Kidney capillary endothelial cell (primary cell): ENCODE measurements at regions not wholly inside any gene's neighbourhood (a gene's known extent, or its start where the extent isn't known, plus 50 kb on each side); places are given as distances from the start of the nearest gene placed in this dataset.

Source experiments
- DNase-seq: peaks from one replicate; pipeline ENCODE4 v3.0.0-alpha.2; 2018; ENCODE audit warnings: low spot score

DNA sequence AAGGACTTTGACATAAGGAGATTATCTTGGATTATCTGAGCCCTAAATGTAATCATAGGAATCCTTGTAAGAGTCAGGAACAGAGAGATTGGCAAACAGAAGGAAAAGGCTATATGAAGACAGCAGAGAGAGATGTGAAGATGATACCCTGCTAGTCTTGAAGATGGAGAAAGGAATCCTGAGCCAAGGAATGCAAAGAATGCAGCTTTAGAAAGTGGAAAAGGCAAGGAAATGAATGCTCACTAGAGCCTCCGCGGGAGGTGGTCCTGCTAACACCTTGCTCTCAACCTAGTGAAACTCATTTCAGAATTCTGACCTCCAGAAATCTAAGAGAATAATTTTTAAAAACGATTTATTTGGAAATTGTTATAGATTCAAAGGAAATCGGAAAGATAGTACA lies 117.1 kb downstream of the TBXT start:
- no peak for DNase-seq

DNA sequence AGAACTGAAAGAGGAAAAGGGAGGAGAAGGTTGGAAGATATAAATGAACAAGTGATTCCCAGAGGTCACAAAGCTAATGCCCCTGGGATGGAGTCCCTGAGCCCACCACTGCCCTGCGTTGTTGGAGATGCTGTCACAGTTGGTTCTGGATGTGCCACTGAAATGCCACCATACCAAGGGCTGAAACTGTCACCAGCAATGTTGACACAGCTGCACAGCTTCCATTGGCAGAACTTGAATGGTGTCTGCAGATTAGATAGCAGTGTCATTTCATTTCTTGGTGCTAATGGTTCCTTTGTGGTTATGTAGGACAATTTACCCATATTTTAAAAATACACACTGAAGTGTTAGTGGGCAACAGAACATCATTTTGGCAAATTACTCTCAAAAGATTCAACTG lies 120.7 kb downstream of the TBXT start:
- no peak for DNase-seq

DNA sequence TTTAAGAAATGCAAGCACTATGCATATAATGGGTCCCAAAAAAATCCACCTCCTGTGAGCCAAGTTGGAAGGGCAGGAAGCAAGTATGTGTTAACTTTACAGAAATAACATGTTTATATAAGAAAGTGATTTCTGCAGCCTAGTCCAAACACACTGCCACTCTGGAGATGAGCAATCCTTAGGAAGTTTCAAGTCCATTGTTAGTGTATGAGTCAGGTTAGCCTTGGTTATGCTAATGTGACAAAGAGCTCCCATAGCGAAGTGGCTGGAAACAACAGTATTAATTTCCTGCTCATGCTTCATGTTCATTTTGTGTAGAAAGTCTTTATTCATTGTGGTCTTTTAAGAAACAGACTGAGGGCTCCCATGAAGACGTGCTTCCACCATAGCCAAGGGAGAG lies 121.4 kb downstream of the TBXT start:
- peak; percentile 89 for DNase-seq

DNA sequence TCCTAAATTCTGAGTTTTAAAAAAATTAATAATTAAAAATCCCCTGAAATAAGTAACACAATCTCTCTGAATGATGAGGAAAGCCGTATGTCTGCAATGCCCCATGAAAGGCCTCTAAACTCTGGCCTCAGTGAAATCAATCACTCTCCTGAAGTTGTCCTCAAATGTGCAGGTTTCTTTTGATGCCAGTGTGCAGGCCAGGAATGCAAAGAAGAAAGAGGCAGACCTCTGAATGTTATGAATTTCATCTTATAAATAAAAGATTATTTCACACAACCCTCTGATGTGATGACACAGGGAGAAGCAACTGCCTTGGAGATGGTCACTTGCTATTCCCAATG lies 121.8 kb downstream of the TBXT start:
- DNase-seq: no peak

DNA sequence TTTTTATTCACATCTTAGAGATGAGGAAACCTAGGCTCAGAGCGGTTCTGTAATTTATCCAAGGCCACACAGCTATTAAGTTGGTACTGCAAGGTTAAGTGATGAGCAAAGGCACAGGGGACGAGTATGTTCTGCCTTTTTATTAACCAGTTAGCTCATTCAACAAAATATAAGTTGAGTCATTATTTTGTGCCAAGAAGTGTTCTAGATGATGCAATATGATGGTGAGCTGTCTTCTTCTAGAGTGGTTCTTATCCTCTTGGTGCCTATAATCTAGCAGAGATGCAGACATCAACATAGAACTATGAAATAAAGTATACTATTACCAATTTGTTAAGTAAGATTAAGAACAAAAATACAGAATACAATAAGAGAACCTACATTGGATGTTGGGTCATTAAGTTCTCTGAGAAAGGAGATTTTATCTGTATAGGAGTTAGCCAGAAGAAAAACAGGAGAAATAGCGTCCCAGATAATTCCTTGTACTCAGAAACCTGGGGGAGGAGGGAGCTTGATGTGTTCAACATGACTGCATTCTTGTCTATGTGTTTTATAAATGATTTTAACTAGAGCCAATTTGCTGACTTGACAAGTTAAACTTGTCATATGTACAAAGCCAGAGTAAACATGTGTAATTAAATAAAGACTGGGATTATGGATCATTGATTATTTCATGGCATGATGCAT lies 122.3 kb downstream of the TBXT start:
- no peak for DNase-seq

DNA sequence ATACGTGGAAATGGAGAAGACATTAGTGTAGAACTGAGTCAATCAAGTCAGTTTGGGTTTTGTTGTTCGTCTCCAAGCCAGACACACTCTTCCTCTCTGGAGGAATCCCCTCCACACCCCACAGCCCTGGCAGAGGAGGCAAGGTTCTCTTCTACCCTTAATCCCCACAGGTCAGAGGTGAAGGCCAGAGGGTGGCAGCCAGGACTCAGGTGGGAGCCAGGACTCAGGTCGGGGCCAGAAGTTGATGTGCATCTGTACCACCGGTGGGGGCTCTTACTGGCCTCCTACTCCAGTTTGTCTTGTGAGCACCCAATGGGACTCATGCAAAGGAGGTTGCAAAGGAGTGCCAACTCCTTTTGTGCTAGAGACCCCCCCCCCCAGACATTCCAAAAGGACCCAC lies 126.4 kb downstream of the TBXT start:
- DNase-seq: no peak

DNA sequence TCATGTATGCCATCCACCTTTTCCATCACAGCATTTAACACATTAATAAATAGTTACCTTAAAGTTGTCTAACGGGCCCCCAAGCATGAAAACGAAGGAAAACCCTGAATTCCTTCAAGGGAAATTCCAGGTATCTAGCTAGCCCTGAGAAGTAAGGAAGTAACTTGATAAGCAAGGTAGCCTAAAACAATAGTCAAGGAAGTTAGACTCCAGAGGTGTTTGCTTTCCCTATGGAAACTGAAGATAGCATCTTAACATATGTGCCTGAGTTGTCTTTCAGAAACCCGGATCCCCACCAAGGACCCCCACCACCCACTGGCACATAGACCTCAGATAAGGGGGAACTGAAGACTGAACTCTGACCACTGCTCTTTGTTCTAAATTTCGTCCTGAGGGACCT lies 127.4 kb downstream of the TBXT start:
- no peak for DNase-seq

DNA sequence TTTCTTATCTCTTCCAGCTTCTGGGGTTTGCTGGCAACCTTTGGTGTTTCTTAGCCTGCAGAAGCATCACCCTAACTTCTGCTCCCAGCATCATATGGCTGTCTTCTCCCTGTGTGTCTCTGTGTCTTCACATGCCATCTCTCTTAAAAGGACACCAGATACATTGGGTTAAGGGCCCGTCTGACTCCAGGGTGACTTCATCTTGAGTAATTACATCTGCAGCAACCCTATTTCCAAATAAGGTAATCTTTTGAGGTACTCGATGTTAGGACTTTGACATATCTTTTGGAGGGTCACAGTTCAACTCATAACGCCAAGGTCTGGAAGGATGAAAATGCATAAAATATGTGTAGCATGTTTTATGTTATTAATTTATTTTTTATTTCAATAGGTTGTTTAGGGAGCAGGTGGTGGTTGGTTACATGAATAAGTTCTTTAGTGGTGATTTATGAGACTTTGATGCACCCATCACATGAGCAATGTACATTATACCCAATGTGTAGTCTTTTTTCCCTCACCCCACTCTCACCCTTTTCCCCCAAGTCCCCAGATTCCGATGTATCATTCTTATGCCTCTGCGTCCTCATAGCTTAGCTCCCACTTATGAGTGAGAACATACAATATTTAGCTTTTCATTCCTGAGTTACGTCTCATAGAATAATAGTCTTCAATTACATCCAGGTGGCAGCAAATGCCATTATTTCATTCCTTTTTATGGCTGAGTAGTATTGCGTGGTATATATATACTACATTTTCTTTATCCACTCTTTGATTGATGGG lies 131.1 kb downstream of the TBXT start:
- DNase-seq: no peak

DNA sequence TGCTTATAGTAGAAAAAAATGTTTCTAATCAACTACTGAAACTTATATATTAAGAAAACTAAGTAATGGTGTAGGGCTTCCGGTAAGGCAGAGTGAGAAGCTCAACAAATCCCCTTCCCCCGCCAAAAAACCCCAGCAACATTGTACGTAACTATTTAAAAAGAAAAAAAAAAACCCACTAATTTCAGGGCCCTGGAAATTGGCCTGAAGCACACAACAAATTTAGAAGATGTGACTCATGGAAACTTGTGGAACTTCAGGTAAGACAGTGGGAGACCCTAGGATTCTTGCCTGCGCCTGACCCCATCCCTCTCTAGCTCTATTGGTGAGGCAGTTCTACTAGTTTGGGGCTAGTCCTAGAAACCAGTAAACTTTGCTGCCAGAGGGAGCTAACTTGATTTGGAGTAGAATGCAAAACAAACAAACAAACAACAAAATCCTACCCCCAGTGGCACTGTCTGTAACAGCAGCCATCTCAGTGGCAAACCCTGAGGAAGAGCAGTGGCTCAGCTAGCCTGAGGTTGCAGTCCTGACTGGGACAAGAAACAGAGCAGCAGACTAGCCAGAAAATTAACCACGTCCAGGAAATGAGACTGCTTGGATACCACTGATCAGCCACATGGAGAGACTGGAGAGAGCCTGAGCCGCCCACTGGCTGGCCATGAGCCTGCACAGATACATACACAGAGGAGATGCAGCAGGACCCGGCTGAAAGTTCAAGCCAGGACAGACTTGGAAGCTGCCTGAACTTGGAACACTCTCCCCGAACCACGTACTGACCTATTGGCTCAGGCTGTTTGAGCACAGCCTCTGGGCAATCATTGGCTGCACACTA lies 135.1 kb downstream of the TBXT start:
- no peak for DNase-seq

DNA sequence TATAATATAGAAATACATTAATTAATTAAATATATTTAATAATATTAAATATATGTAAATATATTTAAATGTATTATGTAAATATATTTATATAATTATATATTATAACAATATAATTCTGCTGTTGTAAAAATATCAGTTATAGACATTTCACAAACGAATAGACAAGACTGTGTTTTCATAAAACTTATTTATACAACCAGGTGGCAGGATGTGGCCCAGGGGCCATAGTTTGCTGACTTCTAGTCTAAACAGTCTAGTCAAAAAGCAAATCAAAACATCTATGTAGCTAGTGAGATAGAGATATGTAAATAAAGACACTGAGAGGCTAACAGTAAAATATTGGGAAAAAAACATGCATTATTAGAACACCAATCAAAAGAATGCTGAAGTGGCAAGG lies 136.4 kb downstream of the TBXT start:
- DNase-seq: no peak

DNA sequence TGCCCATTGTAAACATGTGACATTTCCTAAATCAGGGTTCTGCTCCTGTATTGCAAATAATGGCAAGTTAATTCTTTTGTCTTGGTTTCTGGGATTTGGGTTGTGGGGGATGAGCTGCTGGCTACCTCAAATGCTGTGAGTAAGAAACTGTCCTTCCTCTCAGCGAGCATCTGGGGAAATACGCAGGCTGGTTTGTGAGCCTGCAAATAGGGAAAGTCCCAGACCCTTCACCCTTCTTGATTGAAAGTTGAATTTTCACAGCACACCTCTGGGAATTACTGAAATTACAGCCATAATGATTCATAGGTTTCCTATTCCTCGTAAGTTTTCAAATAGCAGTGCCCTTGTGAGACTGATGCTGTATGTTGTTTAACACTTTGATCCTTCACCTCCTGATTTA lies 138.1 kb downstream of the TBXT start:
- no peak for DNase-seq

DNA sequence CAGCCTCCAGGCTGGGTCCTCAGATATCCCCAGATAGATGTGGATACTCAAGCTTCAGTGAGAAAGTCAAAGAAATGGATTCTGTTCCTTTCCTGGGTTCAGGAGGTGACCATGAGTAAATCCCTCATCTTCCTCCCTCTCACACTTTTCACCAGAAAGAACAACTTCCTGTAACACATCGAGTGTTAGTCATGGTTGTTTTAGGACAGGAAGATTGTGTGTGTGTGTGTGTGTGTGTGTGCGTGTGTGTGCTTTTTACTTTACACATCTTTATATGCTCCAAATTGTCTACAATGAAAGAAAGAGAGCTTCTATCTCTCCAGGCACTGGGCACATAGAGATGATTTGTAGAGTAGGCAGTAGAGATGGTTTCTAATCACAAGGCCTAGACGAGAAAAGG lies 139.9 kb downstream of the TBXT start:
- DNase-seq: no peak

DNA sequence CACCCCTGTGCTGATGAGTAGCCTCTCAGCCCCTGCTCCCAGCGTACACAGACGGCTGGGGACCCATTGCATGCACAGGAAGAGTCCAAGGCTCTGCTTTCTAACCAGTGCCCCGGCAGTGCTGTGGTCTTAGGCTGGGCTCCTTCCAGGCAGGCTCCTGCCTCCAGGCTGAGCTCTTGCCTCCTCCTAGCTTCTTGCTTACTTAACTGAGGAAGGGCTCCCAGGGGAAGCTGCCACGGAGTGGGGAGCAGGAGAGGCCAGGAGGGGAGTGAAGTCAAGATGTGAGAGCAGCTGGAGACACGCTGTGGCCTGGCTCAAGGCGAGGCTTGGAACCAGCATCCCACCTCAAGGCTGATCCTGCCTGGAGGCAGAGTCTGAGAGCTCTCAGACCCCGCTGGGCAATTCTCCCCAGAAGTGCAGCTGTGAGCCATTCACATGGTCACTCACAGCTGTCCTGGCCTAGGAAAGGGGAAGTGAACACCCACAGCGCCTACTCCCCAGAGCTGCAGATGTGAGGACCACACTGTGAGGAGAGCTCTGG lies 141.0 kb downstream of the TBXT start:
- DNase-seq: no peak

DNA sequence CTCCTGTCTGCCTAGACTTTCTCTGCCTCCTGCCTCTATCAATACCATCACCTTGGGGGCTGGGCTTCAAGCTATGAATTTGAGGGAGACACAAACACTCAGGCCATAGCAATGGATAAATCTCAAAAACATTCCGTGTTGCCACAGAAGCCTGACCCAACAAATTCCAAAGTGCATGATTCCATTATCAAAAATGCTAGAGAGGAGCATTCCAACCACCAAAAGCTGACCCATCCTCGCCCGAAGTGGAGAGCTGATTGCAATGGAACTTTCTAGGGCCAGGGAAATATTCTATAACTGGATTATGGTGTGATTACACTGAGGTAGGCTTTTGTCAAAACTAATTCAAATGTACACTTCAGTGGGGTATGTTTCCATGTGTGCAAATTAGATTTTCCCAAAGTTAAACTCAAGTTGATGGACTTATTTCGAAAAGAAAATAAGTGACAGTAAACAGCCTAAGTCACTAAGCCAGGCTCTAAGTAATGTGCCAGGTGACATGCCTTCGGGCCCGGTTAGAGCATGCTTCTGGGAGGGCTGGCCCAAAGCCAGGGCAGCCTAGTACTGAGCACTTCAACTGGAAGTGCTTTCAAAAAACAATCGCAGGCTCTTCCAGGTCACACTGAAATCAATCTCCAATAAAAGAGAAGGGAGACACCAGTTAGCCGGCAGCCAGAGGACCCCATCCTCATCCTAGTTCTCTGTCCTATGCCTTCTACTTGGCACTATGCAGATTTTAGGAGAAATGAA lies 142.3 kb downstream of the TBXT start:
- DNase-seq: no peak

DNA sequence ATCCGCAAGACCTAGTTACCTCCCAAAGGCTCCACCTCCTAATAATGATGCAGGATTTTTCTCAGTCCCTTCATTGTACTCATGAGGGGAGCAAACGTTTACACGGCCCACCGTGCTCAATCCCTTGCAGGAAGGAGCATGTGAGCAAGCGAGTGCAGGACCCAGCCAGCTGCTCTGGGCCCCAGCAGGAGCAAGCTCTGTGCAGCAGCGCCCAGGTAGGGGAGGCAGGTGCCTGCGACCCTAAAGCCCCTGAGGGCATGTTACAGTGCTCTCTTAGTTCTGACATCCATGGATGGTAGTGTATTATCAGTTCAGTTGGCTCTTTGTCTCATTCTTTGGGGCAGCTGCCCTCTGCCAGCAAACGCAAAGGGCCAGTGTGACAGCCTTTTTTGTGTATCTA lies 143.4 kb downstream of the TBXT start:
- no peak for DNase-seq

DNA sequence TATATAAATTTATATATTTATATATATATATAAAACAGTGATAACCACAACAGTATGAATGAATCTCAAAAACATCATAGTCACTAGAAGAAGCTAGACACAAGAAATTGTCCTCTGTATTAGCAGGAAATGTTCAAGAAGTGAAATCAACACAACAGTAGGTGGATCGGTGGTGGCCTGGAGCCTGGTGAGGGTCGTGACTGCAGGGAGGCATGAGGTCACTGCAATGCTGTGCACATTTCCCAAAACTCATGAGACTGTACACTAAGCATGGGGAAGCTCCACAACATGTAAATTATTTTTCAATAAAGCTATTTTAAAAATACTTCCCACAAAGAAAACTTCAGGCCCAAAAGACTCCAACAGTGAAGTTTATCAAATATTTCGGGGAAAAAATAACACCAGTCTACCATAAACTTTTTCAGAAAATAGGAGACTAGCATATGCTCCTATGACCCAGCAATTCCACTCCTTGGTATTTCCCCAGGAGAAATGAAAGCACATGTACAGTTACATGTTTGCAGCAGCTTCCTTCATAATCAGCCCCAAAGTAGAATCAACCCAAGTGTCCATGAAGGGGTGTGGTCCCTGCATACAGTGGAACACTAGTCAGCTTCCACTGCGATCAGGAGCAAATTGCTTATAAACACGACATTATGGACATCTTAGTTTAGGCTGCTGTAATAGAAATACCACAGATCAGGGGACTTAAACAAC lies 144.2 kb downstream of the TBXT start:
- no peak for DNase-seq

DNA sequence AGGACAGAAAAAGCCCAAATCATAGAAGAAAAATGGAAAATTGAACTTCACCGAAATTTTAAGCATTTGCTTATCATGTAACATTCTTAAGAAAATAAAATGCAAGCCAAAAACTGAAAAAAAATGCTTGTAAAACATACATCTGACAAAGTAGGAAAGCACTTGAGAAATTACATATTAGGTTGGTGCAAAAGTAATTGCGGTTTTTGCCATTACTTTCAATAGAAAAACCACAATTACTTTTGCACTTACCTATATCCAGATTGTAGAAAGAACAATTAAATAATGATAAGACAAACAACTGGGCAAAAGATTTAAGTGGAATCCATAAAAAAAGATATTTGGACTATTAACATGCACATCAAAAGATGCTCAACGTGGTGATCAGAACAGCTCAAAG lies 146.2 kb downstream of the TBXT start:
- DNase-seq: no peak

DNA sequence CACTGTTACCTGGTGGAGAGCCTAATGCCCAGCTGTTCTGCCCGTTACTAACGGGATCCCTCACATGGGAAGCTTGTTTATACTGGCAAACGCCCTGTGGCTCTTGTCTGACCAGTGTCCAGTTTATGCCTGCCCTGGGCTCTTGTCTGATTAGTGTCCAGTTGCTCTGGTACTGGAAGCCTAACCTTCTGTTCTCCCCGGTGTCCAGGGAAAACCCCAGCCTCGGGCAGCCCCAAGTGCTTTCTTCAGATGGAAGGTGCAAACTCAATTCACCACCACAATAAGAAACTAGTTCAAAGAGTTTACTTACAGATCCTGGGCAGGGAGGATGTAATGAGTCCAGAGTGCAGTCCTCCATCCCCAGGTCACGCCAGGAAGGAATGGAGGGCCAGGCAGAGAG lies 148.4 kb downstream of the TBXT start:
- no peak for DNase-seq

DNA sequence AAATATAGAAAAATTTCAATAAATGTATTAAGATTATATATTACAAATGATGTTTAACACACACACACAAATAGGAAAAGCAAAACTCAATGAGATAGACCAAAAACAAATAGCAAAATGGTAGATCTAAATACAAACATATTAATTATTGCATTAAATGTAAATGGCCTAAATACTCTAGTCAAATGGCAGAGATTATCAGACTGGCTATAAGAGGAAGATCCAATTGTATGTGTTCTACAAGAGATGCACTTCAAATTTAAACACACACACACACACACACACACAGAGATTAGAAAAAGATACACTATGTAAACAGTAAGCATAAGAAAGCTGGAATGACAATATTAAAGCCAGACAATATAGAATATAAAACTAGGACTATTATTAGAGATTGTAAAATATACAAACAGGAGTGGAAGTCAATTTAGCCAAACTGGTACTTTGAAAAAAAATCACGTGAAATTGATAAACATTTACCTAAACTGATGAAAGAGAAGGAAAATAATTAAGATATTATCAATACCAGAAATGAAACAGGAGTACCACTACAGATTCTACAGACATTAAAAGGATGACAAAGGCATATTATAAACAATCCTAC lies 150.5 kb downstream of the TBXT start:
- no peak for DNase-seq

DNA sequence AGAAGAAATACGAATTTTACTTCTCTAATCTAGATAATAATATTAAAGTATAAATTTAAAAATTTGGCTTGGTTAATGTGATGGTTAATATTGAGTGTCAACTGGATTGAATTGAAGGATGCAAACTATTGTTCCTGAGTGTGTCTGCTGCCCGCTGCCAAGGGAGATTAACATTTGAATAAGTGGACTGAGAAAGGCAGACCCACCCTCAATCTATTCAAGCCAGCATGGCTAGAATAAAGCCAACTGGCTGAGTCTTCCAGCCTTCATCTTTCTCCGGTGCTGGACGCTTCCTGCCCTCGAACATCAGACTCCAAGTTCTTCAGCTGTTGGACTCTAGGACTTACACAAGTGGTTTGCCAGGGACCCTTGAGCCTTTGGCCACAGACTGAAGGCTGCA lies 152.7 kb downstream of the TBXT start:
- DNase-seq: no peak
